C1 segment of cervical spinal cord (tissue), 14 donors: ENCODE measurements at regions not wholly inside any gene's neighbourhood (a gene's known extent, or its start where the extent isn't known, plus 50 kb on each side); places are given as distances from the start of the nearest gene placed in this dataset.
"Not testable (repeated sequence)": the region's sequence is repeated elsewhere in the genome, so short reads cannot be mapped to it uniquely, and the experiment has no call there.

Experiments used
- DNase-seq, 14 donors: peaks; one replicate each; lab custom pipeline; 2025; lab: John Stamatoyannopoulos, UW

DNA sequence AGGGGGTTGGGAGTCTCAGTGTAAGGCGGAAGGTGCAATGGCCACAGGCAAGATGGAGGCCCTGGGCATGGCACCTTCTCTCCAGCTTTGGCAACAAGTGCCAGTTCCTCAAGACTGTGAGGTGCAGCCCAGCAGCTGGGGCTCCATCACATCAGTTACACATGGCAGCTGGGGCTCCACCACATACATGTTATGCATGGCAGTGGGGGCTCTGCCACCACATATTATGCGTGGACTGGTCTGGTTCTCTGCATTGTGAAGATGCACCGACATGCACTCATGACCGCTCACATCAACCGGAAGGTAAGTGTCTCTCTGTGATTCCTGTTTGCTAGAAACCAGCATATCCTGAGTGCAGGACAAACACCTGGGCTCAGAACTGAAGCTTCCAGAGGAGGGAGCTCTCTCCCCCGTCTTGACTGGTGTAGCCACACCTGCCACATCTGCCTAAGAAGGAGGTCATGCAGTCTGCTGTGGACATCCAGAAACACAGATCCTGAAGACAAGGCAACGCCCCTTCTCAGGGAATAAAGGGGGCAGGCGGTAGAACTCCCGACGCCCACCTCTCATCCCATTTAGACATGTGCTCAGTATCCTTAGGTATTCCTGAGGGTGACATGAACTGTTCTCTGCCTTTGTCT is 104.1 kb upstream of the TMPRSS2 start:
- no peak for DNase-seq

DNA sequence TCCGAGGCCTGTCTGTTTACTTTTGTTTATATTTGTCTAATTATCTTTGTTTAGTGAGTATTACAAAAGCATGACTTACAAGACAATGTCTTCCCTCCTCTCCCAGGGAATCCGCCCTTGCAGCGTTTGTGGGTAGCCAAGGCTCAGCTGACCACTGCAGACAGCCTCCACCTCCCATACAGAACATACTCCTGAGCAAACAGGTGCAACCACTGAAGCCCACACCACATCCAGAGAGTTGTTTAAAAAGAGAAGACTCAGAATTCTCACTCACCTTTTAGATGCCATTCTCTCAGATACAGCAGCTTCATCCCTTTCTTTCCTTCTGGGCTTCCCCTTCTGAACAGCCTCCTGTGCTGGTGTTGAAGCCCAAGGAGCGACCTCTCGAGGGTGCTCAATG is 103.5 kb upstream of the TMPRSS2 start:
- no peak for DNase-seq

DNA sequence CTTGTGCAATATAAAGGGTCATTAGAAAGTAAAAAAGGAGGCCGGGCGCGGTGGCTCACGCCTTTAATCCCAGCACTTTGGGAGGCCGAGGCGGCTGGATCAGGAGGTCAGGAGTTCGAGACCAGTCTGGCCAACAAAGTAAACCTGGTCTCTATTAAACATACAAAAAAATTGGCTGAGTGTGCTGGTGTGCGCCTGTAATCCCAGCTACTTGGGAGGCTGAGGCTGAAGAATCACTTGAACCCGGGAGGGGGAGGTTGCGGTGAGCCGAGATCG is 102.8 kb upstream of the TMPRSS2 start:
- DNase-seq, result not testable (repeated sequence)

DNA sequence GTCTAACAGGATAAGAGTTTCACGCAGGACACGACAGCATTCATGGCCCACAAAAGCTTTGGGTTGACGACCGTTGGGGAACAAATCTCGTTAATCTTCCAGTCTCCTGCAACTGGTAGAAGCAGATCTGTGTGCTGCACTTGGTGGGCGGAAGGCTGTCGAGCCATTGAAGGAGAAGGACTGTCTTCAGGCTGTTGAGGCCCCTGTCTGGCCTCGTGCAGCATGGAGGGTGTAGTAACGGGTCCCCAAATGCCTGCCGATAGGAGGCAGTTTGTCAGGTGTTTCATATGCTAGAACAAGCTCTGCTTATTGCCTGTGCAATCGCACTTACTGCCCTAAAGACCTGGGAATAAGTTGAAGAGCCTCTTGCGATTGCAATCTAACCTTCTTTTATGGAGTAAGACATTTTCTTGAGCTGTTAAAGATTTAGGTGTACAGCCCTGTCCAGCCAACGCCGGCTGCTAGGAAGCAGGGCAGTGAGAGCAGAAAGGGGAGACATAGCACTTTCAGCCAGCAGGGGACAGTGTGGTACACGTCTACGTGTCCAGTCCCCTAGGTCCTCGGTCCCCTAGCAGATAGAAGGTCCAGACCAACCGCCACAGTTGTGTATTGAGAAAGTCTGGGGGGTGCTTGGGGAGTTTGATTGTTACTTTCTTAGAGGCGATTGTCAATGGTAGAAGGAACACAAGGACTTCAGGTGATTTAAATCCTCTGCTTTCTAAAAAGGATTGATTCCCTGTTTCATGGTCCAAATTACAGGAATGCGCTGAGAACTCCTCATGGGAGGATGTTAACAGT is 102.3 kb upstream of the TMPRSS2 start:
- peak in 6 of 14 donors; percentile 1 to 22 (median 6) for DNase-seq

DNA sequence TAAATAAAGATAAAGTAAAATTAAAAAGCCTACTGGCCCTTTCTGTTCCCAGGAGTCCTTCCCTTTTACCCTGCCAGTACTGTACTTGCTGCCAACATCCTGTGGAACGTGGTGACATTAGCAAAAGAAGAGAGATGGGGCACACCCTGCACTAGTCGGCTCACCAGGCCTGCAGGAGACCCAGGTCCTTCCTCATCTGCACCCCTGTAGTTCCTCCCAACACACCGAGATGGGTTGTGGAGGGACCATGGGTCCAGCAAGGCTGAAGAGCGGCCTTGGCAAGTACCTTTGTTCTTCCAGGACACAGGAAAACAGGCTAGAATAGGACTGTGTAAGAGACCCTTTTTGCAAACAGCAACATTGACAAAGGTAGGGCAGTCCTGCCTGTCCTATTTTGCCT is 98.7 kb upstream of the TMPRSS2 start:
- DNase-seq, result no peak

DNA sequence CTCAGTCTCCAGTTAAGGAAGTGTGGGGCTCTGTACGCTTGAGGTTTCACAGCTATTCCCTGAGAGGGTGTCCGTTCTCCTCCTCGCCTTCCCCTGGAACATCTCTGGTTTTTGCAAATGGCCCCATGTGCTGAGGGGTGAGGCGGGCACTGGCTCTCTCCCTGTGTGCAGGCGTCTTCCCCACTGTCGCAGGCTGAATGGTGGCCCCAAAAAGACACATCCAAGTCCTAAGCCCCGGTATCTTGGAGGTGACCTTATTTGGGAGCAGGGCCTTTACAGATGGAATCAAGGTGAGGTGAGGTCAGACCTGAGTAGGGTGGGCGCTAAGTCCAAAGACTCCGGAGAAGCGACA is 98.0 kb upstream of the TMPRSS2 start:
- DNase-seq, result no peak

DNA sequence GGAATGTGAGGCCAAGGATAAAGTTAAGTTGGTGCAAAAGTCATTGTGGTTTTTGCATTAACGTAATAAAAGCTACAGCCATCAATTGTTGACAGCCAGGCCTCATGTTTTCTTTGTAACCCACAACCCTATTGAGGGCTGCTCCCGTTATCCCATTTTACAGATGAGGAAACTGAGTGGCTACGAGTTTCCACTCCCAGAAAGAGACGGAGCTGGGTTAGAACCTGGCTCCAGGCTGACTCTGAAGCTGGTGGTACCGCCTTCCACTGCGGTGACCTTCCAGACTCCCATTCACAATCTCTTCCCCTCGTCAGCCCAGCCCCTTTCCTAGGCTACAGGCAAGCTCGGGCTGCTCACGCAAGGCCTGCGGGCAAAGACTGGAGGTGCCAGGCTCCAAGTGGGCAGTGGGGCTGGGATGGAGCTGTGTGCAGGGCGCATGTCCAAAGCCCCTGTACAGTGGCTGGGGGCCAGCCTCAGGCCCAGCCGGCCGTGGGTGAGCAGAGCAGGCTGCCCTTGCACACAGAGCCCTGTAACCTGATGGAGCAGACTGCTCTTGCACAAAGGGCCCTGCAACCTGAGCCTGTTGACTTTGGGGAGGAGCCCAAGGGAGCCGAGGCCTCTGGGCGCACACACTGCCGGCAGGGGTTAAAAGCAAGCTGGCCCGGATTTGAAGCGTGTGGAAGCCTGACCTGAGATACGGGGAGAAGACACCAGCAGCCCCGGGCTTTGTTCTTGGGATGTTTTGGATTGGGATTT is 97.4 kb upstream of the TMPRSS2 start:
- no peak for DNase-seq

DNA sequence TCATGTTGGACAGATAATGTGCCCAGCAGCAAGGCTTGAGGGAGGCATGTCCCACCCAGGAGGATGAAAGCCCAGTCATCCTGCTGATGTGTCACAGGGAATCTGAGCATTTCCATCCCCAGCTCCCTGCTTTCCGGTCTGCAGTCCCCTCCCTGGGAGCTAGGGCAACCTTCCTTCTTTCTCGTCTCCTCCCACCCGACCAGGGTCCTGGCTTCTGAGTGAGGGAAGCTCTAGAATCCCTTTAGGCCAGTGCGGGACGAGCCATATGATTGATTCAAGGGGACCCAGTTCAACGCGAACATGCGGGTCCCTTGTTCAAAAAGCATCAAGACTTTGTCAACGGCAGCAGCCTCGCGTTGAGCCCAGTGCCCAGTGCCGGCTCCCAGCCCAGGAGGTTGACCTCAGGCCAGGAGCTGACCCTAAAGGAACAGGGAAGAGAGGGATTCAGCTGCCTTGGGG is 96.7 kb upstream of the TMPRSS2 start:
- no peak for DNase-seq

DNA sequence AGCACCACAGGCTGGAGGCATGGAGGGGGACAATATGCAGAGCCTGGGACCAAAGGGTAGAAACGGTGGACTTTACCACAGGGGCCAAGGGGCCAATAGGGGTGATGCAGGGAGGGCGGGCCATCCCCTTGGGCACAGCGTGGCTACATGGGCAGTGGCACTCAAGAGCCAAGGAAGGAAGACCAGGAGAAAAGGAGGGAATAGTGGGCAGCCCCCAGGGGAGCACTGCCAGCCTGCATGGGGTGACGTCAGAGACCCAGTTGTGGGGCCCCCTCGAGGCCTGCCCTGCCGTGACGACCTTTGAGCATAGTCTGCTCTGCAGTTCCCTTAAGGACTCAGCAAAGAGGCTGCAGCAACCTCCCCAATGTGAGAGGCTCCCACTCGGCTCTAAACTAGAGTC is 95.5 kb upstream of the TMPRSS2 start:
- DNase-seq, result no peak

DNA sequence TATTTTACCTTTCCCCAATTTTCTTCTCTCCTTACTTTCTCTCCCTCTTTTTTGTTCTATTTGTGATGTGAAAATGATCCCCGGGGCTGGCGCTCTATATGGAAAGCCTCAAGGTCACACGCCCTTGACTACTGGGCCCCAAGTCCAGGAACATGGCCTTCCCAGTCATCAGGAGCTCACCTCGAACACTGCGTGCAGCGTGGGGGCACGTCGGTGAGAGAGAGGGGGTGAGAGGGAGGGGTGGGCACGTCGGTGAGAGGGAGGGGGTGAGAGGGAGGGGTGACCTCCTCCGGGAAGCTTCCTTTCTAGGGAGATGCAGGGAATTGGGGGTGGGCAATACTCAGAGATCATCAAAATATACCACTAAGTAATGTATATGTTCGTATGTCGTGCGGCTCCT is 94.6 kb upstream of the TMPRSS2 start:
- no peak for DNase-seq

DNA sequence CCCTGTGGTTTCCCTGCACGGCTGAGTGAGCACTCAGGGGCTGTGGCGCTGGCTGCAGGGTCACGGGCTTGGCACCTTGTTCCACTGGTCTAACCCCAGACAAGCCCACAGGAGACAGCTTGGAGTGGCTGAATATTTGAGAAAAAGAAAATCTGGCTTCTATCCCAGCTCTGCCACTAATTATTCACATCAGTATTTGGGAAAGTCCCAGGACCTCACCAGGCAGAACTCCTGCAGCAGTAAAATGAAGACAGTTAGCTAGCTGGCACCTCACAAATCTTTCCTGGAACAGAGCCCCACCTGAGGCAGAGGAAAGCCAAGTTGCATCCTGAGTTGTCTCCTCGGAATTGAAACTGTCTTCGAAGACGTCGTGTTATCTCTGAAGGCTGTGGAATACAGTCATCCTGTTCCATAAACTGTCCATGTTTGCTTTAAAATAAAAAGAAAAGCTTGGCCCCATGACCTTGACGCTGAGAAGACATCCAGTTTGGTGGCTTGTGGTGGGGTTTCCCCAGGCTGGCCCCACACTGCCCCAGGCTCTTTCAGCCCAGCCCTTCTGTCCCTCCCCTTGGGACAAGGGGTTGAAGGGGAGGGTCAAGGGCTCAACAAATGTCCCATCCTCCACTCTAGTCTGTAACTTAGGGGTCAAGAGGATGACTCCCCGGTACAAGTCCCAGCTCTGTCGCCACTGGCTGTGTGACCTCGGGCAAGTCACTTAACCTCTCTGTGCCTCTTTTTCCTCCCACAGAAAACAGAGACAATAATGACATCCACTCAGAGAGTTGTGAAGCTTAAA is 93.8 kb upstream of the TMPRSS2 start:
- no peak for DNase-seq

DNA sequence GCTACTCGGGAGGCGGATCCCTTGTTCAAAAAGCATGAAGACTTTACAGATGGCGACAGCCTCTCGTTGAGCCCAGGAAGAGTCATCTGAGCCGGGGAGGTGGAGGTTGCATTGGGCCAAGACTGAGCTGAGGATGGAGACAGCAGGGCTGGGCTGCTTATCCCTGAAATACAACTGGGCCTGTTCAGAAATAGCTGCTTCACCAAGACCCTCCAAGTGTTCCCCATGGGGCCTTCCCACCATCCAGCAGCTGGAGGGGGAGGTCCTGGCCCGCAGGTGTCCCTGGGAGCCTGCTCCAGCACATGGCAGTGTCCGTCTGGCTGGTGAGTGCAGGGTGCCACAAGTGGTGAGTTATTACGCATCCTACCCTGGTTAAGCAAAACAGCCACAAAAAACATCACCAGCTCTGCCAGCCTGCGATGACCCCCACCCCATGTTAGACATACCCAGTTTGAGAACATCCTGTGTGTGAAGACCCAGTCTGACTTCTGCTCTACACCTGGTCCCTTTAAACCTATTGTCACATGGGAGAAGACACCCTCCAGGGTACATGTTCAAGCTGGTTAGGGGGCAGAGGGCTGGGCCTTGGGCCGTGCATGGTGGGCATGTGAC is 93.1 kb upstream of the TMPRSS2 start:
- no peak for DNase-seq

DNA sequence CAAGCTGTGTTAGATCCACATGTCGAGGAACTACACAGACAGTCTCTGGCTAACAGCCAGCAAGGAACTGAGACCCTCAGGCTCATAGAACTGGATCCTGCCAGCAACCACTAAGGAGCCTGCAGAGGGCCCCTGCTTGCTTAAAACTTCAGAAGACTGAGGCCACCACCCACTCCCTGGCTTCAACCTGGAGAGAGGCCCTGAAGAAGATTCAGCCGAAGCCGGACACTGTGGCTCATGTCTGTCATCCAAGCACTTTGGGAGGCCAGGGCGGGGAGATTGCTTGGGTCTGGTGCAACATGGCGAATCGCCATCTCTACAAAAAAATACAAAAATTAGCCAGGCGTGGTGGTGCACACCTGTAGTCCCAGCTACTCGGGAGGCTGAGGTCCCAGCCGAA is 92.6 kb upstream of the TMPRSS2 start:
- DNase-seq, result no peak

DNA sequence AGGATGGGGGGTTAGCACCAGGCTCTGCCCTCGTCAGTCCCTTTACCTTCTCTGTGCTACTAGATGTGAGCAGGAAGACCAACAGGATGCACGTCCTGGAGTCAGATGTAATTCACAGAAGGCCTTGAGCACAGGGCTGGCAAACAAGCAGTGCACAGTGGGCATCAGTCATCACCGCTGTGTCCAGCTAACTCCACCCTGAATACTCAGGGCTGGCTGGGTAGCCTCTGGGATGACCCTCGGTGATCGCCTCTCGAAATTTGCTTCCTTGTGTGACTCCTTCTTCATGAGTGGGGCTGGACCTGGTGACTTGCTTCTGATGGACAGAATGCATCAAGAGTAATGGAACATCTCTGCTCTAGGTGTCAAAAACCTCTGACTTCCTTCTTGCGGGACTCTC is 92.2 kb upstream of the TMPRSS2 start:
- DNase-seq, result no peak

DNA sequence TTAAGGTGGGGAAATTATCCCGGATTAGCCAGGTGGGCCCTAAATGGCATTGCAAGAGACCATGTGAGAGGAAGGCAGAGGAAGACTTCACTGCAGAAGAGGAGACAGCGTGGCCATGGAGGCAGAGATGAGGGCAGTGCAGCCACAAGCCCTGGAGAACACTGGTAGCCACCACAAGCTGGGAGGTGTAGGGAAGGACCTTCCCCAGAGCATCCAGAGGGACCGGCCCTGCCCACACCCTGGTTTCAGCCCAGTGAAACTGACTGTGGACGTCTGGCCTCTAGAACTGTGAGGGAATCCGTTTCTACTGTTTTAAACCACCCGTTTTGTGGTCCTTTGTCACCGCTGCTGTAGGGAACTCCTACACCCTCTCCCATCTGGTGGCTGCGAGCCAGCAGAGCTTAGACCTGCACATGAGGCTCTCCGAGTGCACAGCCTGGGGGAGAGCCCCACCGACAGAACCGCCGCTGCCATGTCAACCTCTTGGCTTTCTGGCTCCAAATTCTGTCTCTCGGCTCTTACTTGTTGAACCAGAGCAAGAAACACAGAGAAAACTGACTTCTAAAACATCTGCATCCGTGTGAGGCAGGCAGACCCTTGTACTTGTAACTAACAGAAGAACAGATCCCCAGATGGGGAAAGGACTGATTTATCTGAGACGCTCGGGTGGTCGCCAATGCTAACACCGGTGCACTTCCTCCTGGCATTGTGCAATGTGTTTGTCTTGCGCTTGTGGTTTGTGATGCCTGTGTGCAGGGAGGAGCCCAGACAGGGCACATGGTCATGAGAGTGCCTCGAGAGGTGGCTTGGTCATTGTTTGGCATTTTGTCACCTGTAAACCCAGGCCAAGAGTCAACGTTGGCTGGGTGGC is 90.8 kb upstream of the TMPRSS2 start:
- no peak for DNase-seq

DNA sequence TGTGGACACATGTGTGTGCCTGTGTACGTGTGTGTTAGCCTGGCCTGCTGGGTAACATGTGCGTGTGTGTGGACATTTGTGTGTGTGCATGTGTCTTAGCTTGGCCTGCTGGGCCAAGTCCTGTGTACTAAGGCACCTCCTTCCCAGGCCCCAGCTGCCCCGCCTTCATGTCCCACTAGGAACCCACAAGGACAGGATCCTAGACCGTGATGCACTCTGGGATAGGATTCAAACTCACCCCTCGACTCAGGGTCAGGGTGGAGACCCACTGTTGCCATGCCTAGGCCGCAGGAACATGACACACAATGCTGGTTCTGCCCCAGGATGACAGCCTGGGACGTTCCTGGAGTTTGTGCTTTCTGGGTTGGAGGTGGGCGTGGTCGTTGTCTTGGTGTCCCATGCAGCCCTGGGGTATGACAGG is 89.9 kb upstream of the TMPRSS2 start:
- no peak for DNase-seq

DNA sequence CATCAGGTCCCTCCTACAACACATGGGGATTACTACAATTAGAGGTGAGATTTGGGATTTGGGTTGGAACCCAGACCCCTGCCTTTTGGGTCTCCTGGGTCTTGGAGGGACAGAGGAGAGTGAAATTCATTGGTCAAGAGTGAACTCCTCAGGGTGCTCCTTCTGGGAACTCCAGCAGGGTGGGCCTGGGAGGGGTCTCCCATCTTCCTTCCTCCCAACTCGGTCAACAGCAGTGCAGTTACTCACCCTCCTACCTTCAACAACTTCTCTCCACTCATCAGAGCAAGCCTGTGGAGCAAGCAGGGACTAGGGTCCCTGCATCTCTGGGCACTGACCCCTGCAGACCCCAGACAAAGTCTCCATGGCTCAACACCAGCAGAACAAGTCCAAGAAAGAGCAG is 89.3 kb upstream of the TMPRSS2 start:
- DNase-seq, result no peak

DNA sequence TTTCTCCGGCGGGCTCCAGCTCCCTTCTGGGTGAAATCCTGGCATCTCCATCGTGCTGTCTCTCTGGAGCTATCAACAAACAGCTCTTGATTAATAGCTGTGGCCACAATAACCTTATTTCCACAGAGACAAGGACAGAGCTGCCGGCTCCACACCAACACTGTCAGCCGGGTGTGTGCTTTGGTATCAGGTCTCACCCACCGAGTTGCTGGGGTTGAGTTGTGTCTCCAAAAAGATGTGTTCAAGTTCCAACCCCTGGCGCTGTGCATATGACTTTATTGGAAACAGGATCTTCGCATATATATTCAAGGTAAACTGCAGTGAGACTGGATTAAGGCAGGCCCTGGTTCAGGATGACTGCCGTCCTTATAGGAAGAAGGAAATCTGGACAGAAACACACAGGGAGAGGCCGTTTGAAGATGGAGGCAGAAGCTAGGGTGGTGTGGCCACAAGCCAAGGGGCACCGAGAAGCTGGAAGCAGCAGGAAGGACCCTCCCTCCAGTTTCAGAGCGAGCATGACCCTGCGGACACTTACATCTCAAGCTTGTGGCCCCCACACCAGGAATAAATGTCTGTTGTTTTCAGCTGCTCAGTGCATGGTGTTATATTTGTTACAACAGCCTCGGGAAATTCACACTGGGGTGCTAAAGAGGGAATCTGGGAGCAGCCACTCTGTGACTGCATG is 88.4 kb upstream of the TMPRSS2 start:
- DNase-seq, result no peak

DNA sequence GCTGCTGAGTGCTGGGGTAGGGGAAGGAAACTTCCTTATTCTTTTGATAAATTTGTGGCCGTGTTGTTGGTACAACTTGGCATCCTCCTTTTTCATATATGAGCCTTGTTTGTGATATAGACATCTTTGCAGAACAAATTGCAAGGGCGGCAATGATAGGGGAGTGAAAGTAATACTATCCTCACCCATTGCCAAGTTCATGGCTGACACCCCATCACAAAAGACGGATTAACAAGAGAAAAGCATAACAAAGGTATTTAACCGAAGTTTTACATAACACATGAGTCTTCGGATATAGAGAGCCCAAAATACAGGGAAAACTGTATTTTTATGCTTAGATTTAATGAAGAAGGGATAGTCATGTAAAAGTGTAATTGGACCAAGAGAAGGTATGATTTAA is 86.3 kb upstream of the TMPRSS2 start:
- no peak for DNase-seq

DNA sequence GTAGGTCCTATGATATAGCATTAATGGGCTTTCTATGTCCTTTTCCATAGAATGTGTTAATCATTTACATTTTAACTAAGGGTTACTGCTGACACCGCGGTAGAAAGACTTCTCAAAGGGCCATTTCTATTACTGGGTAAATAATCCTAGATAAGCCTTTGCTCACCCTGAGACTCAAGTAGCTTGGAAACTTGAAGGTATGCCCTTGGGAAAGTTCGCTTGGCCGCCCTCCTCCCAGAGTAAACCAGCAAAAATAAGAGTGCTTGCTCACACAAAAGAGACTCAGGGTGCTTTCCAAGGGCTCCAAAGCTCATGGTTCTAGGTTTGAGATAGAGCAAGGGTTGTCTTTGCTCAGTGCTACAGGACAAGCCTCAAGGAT is 85.8 kb upstream of the TMPRSS2 start:
- no peak for DNase-seq
